ENCODE measurements at regions not wholly inside any gene's neighbourhood (a gene's known extent, or its start where the extent isn't known, plus 50 kb on each side); places are given as distances from the start of the nearest gene placed in this dataset.

DNA sequence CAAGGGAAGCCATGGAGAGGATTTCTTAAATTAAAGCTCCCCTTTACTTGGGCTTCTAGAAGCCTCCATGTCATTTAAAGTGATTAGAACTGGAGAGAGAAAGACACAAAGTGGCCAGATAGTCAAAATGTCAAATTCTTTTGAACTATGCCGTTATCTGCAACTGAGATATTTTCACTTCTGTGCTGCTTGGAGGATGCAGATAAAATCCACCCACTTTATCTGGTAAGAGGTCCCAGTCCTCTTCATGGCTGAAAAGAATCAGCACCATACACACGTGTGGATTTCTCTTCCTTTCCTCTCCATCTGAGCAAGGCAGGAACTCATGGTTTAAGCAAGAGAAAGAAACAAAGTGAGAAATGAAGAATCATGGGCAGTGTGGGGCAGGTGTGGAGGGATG is 276.9 kb upstream of the RUNX1 start:
- DNase-seq: no peak

DNA sequence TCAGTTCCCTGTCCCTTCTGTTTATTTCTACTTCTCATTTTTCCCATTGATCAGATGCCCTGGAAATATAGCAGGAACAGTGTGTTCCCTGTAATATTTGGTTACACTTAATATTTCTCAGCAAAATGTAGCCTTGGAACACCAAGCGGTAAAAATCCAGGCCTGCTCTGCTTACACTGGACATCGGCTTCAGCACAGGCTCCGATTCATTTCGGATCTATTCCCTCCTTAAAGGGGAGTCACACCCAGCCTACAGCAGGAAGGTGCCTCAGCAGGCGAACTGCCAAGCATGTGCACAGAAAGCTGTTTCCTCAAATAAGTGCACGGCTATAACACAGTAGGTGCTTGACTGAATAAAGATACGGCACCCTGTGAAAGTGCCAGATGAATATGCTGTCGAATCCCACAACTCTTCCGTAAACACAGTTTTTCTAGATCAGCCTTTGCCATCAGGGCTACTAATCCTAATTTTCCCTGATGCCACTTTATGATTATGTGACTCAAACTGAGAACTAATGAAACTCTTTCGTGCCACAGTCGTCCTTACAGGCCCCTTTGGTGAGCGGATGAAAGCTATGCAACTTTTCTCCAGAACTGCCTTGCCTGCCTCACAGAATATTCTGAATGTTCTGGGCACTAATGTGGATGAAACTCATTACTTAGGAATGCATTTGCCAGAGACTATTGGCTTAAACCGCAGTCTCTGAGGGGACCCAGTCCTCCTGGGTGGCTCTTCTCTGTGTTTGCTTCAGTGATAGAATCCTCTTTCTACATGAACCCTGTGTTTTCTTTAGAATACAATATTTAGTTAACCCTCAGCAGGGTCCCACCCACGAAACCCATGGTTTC is 275.5 kb upstream of the RUNX1 start:
- no peak for DNase-seq

DNA sequence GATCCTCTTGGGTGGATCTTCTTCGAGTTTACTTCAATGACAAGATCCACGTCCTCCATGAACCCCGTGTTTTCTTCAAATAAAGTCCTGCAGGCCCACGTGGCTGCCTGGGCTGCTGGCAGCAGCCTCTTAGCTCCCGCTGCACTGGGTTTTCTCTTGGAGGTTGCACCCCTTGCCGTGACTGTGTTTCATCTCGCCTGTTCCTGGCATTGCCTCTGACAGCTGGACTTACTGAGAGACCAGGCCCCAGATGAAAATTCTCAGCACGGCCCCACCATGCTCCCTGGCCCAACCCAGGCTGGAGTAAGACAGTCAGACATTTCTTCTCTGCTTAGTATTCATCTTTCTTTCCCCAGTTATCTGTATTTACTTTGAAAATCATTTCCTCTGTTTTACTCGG is 274.8 kb upstream of the RUNX1 start:
- DNase-seq: no peak

DNA sequence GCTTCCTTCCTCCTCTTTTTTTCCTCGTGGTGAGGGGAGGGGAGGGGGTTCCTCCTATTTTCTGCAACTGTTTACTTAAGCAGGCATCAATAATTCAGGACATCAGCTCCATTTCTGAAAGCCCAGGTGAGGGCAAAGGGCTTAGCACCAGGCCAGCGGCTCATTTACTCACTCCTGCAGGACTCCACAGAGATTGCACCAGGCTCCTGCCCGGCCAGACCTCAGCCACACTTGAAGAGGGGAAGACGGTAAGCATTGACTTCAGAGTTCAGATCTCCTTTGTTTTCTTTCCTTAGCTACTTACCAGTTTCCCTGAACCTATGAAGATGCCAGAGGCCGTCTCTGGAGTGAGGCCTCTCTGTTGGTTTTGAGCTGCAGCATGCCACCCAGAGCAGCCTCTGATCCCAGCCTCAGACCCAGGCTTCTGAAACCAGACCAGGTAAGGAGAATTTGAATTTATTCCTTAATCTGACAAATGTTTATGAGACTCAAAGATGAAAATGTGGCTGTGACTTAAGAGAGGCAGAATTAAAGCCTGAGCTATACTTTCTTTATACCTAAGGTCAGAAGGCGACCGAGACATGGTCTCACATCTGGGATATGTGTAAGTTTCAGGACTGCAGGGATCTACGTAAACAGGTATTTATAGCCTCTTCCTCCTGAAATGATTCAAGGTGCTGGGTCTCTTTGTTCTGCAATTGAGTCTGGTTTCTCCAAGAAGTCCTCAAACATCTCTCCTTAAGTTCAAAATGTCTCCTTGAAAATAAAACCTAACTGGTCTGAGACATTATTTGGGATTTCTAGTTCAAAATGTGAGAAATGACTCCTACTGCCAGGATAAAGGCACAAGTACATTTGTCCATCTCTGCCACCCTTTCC is 272.5 kb upstream of the RUNX1 start:
- DNase-seq: no peak

DNA sequence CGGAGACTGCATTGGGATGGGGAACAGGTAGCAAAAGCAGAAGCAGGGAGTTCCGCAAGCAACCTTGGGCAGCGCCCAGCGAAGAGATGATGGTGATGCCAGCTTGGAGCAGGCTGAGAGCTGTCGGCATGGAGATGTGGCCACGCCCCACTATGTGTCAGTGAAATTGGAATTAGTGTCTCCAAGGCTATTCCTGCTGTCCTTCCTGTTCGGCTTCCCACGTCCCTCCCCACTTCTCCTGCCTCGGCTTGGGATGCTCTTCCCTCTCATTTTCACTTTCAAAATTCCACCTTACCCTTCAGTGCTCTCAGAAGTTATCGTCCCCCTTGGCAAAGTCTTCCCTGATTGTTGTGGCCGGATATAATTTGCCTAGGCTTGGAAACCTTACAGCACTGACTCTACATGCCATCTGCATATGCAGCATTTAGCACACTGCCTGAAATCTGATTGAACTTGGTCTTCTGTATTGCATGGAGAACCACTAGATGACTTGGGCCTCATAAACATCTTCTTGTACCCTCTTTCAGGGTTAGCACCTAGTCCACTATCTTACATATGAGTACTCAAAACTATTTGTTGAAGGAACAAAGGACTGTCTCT is 270.7 kb upstream of the RUNX1 start:
- no peak for DNase-seq

DNA sequence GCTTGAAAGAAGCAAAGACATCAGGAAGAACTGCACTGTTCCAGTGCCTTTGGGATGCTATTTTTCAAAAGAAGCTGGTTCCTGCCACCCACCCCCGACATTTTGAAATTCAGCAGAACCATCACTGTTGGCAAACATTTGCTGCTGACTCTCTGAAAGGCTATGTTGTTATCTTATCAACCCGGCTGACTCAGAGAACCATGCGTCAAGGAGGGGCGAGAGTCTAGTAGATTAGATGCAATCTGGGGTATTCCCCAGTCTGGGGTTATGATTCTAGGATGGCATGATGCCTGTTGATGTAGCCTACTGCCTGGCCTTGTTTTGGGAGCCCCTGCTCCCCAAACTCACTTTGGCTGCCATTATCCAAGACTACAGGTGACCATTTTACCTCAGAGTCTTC is 267.8 kb upstream of the RUNX1 start:
- no peak for DNase-seq

DNA sequence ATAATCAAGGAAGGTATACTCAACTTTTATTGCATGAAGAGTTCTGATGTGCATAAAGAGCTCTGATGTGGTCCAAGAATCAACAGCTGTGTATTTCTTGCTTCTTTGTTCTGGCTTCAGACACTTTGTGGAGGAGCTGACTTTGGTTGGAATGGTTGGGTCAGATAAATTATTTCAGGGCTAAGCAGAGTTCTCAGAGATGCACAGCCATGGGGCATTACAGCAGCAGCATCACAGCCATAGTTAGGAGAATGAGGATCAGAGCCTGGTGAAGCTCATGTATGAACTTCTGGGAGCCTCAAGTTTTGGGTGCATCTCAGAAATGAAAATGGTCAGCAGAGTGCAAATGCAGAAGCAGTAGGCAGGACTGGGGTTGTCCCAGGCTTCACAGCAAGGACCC is 267.4 kb upstream of the RUNX1 start:
- DNase-seq: no peak

DNA sequence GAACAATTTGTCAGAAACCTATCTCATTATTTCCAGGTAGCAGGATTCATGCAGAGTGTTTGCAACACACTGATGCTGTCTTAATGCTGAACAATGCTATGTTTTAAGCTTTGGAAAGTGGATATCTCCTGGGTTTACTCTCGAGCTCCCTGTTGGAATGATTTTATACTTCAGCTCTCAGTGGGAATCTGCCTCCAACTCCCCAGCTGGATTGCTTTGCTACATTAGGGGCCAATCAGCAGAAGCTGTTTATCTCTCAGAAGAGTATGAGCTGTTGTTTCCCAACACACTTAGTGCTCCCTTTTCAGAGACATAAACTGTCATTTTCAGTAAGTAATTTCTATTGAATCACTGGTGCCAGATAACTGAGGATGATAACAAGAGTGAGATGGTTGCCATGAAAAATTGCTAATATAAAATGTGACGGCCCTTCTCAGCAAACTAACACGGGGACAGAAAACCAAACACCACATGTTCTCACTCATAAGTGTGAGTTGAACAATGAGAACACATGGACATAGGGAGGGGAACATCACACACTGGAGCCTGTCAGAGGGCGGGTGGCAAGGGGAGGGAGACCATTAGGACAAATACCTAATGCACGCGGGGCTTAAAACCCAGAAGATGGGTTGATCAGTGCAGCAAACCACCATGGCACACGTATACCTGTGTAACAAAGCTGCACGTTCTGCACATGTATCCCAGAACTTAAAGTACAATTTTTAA is 265.9 kb upstream of the RUNX1 start:
- no peak for DNase-seq

DNA sequence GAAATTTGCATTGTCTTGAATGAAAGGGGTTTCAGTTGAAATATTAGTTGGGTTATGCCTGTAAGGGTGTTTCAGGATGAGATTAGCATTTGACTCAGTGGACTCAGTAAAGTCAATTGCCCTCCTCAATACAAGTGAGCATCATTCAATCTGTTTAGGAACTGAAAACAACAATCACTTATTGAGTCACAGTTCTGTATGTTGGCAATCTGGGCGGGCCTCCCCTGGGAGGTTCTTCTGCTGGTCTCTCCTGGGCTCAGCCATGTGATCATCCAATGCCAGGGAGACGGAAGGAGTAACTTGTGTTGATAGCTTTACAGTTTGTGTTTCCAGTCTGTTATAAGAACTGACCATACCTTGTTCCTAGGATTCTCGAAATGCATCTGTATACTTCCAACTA is 262.9 kb upstream of the RUNX1 start:
- DNase-seq: no peak

DNA sequence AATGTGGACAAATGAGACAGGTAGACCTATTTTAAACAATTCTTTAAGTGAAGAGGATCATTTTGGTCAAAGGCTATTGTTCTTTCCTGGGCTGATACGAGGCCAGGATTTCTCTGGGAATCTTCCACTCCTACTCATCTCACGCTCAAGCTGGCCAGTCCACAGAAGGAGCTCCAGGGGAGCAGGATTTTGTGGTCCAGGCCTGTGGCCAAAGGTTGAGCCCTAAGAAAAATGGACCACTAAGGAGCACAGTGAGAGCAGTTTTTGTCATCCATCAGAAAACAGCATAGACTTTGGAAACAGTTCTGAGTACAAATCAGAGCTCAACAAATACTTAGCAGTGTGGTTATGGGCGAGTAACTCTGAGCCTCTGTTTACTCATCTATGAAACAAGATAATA is 260.2 kb upstream of the RUNX1 start:
- no peak for DNase-seq

DNA sequence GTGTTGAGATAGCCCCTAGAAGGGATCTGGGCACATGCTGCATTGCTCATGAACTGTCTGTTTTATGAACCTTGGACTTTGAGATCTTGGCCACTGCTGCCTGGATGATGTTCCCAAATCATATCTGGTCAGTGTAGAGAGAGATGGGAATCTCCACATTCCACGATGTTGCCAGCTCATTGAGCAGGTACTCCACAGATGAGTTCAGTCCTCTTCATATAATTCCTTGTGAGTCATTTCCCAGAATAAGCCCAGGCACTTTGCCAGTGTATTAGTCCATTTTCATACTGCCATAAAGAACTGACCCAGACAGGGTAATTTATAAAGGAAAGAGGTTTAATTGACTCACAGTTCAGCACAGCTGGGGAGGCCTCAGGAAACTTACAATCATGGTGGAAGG is 254.0 kb upstream of the RUNX1 start:
- no peak for DNase-seq

DNA sequence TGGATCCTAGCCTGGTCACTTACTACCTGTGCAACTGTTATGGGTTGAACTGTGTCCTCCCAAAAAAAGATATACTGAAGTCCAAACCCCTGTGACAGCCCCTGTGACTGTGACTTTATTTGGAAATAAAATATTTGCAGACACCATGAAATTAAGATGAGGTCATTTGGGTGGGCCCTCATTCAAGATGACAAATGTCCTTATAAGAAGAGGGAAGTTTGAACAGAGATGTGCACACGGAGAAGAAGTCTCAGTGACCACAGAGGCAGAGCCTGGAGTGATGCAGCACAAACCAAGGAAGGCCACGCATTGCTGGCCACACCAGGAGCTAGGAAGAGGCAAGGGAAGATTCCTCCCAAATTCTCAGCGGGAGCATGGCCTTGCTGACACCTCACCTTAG is 249.7 kb upstream of the RUNX1 start:
- no peak for DNase-seq

DNA sequence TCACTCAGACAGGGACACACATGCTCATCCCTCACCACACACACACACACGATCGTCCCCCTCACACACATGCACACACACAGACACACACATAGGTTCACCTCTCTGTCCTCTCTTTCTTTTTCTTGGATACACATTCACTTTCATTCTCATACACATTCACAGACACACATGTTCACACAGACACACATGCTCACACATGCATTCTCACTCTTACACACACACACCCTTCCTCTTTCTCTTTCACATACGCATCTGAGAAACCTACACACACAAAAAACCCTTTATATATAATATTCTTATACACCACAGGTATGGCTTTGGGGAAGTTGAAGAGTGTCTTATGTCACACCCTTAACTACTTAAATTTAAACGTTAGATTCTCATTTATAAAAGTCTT is 248.6 kb upstream of the RUNX1 start:
- DNase-seq: no peak

DNA sequence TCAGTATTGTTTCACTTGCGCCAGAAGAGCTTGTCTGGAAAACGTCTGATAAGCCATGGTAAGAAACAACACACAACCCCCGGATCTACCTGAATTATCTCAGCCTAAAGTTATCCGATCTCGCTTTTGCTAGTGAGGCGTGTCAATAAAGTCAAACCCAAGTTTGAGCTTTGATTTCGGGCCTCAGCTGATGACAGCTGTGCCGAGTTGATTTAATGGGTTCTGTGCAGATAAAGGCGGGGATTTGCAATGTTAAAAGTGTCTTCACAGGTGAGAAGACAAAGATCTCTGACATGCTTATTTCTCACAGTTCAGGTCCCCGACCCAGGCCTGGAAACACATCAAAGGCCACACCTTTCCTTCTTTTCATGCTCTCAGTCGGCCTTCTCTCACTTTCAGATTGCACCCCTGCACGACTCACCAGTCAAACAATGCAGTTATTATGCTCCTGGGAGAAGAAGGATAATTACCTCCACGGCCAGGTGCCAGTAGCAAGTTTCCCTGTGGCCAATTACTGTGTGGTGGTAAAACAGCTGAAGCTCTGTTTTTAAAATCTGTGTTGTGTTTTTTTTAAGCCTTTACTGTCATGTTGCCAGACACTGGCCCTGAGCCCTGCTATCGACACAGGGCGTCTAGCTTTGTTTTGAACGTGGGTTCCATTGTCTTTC is 245.3 kb upstream of the RUNX1 start:
- DNase-seq: no peak

DNA sequence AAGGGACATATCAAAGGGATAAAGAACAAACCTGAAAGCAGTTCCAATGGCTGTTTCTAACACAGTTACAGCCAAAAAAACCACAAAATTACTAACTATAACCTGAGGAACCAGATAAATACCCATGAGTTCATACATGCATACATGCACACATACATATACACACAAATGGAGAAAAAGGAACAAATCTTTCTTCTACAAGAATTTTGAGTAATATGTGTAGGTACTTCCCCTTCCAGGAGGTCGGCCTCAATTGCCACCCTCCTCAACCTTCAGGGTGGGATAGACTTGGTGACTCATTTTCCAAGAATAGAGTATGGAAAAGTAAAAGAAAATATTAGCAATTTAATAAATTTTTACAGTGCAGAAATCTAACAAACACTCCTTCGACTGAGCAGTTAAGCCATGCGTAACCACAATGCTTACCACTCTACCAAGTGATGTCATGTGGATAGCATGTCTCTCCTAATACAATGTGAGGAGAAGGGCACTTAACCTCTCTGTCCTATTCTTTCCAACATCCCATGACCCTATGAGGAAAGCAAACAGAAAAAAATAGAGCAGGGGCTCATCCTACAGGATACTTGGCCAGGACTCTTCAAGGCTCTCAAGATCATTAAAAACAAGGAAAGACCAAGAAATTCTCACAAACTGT is 243.0 kb upstream of the RUNX1 start:
- DNase-seq: no peak

DNA sequence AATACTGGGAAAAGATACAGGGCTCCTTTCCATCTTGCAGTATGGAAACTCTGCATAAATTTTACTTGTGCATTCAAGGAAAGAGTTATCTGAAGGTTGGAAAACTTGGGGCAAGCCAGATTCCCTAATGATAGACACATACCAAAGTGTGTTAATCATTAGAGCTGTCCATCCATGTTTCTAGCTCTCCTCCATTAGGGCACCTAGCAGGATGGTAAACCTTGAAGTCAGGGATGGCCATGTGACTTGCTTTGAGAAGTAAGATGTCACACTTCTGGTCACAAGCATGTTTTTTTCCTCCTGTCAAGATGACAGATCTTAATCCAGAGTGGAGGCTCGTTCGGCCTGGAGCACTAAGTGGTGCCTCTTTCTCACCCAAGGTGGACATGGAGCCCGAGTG is 241.9 kb upstream of the RUNX1 start:
- no peak for DNase-seq

DNA sequence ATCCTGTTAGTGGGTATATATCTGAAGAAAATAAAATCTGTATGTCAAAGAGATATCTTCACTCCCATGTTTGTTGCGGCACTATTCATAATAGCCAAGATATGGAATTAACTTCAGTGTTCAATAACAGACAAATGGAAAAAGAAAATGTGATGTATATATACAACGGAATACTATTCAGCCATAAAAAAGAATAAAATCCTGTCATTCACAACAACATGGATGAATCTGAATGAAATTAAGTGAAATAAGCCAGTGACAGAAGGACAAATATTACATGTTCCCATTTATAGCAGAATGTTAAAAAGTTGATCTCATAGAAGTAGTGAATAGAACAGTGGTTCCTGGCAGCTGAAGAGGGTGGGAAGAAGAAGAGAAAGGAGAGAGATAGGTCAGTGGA is 239.1 kb upstream of the RUNX1 start:
- DNase-seq: no peak

DNA sequence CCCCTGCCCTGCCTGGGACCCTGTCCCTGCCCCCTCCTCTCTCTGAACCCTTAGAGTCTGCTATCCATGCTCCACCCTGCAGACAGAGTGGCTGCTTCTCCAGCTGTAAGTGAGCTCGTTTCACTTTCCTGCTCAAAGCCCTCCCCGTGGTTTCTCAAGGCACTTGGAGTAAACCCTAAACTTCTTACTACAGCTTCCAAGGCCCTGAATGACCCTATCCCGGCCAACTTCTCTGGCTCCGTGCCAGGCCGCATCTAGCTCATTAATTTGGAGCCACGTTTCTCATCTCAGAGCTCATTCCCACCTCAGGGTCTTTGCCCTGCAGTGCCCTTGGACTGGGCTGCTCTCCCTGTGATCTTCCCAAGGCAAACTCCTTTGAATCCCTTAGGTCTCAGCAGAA is 235.1 kb upstream of the RUNX1 start:
- no peak for DNase-seq

DNA sequence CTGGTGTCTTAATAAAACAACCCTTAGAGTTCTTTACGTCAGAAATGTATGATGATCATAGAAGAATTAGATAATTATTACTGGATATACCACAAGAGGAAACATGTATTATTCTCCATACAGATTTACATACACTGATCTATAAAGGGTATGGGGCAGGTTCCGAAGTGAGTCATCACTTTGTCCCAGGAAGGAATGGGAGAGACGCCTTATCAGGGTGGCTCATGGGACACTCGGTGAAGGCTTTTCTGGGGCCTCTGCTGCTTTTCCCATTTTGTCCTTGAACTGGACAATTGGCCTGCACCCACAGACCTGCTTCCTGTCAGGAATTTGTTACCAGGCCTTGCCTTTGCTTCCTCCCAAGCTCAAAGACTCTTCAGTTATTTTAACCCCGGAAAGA is 233.8 kb upstream of the RUNX1 start:
- DNase-seq: no peak

DNA sequence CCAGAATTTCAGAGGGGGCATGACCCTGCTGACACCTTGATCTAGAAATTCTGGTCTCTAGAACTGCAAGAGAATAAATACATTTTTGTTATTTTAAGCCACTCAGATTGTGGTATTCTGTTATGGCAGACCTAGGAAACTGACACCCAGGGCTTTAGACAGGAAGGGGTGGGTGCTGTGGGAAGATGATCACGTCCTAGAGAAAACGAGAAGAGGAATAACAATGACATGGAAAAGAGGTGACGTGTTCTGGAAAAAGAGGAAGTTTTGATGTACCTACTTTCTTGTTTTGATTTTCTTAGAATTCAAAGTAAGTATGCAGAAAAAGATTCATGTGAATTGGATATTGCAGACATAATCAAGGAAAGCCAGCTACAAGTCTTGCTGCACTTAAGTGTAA is 232.9 kb upstream of the RUNX1 start:
- no peak for DNase-seq

DNA sequence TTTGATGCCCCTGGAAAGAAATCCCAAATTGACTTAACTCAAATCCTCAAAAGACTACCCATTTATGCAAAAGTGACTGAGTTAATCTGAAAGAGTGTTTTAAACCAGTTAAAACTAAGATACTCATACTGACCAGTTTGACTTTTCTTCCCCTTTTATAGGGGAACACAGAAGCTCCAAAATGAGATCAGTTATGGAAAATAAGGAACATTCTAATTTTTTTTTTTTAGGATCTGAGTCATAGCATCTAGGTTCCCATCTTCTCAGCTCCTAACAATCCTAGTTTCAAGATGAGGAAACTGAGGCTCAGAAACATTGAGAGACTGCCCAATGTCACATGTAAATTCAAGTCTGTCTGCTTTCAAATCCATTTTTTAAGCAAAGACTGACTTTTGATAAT is 231.1 kb upstream of the RUNX1 start:
- DNase-seq: no peak

DNA sequence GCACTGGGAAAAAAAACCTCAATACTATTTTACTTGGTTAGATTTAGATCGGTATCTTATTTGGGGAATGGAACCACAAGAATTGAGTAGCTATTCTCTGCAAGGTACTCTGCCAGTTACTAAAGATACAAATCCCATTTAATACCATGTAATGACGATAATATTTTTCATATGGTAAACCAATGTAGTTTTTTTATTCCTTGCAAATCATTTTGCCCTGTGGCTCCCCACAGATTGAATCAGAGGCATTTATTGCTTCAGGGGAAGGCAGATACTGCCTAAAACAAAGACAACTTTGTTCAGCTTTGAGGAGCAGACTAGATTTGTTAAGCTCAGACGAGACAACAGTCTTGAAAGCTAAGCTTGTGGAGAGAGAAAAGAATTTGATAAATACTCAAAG is 226.7 kb upstream of the RUNX1 start:
- no peak for DNase-seq

Data from activated naive CD4-positive, alpha-beta T cell treated with Interleukin-2 at 50 U/mL for 16 hours (primary cell).